Kidney (tissue), 13 donors: ENCODE measurements at regions not wholly inside any gene's neighbourhood (a gene's known extent, or its start where the extent isn't known, plus 50 kb on each side); places are given as distances from the start of the nearest gene placed in this dataset.

Experiments
- DNase-seq, 5 donors: peaks; one replicate each; pipeline ENCODE4 v3.0.0-alpha.2; 2013 to 2020
- FAIRE-seq: peaks from 2 replicates; lab custom pipeline; 2012; peaks lifted over from hg19 to GRCh38; lab: Jason Lieb, UNC
- H3K27ac ChIP-seq, 2 donors: one replicate each; pipeline ENCODE4 v1.7.0; 2013; ENCODE audit warnings: low read depth in 2 of 2, low read length in 2 of 2, inconsistent platforms in 1 of 2
- H3K27me3 ChIP-seq: one replicate; pipeline ENCODE4 v1.7.1; 2013; ENCODE audit warnings: low read length, inconsistent platforms; ENCODE audit not compliant: control insufficient read depth, insufficient read depth
- H3K36me3 ChIP-seq, 3 donors: one replicate each; pipeline versions ENCODE4 v1.7.0 to v1.7.1; 2013; ENCODE audit warnings: low read length in 3 of 3, control low read depth in 1 of 3, inconsistent platforms in 1 of 3; ENCODE audit not compliant: insufficient read depth in 3 of 3, control insufficient read depth in 2 of 3
- H3K4me1 ChIP-seq, 3 donors: one replicate each; pipeline versions ENCODE4 v1.7.0 to v1.7.1; 2013; ENCODE audit warnings: low read length in 3 of 3, inconsistent platforms in 1 of 3, low read depth in 1 of 3; ENCODE audit not compliant: control insufficient read depth in 2 of 3, insufficient read depth in 2 of 3
- H3K4me3 ChIP-seq, 3 donors: one replicate each; pipeline versions ENCODE4 v1.7.0 to v1.8.1; 2013; ENCODE audit warnings: low read length in 3 of 3, control low read depth in 1 of 3, inconsistent platforms in 1 of 3
- H3K9ac ChIP-seq, 3 donors: one replicate each; pipeline versions ENCODE4 v1.7.0 to v1.7.1; 2013; ENCODE audit warnings: low read length in 3 of 3, control low read depth in 1 of 3, inconsistent platforms in 1 of 3
- H3K9me3 ChIP-seq, 3 donors: one replicate each; pipeline versions ENCODE4 v1.7.0 to v1.7.1; 2013; ENCODE audit warnings: low read length in 3 of 3, control low read depth in 1 of 3, inconsistent platforms in 1 of 3; ENCODE audit not compliant: control insufficient read depth in 2 of 3, insufficient read depth in 1 of 3
- CTCF ChIP-seq: IDR thresholded peaks from 3 replicates; pipeline ENCODE4 v1.5.1; 2012; ENCODE audit warnings: mild to moderate bottlenecking, moderate library complexity, borderline replicate concordance; ENCODE audit not compliant: insufficient read depth; ENCODE audit errors: extremely low read depth
- intact Hi-C: fragments of 100-400 bp; cut with DNase I; formaldehyde crosslinking; loops from one replicate; pipeline ENCODE4 v1.11.1; 2022
- donor health status: control.
- donor health status: control.
- donor health status: control.
- donor health status: control.
- donor health status: control.
- donor health status: DM: yes; HTN: yes; CAD: no.
- donor health status: Normal renal cell carcinoma (clear cell type).

GRCh38 chr4:125091541-125091940 is 223.2 kb upstream of the FAT4 start:
- no peaks in the 10 kb centered on the region for H3K9me3 ChIP-seq
- no peak overlapping the region for H3K9ac ChIP-seq
- no peak for TF ChIP-seq CTCF
- H3K36me3 ChIP-seq: no peaks in the 10 kb centered on the region
- no peaks in the 10 kb centered on the region for H3K4me1 ChIP-seq
- no peaks in the 10 kb centered on the region for H3K27me3 ChIP-seq
- H3K27ac ChIP-seq: no peak overlapping the region
- FAIRE-seq: no peak
- intact Hi-C loops: no loop called here
- H3K4me3 ChIP-seq: no peak overlapping the region
- peak in 1 of 5 donors; percentile 19 for DNase-seq

- Histone ChIP-seq H3K4me1 (no peaks in the 10 kb centered on the region), H3K27me3 (no peaks in the 10 kb centered on the region), H3K9me3 (no peaks in the 10 kb centered on the region), H3K27ac (no peak overlapping the region), H3K4me3 (no peak overlapping the region), H3K9ac (no peak overlapping the region), H3K36me3 (no peaks in the 10 kb centered on the region)
- TF ChIP-seq CTCF: no peak
- no peak for FAIRE-seq
- peak in 1 of 5 donors; percentile 51 for DNase-seq
- intact Hi-C loops: no loop called here
These were observed 223.7 kb upstream of the FAT4 start for GRCh38 chr4:125091101-125091500.

- TF ChIP-seq CTCF: no peak
- no peaks in the 10 kb centered on the region for H3K36me3 ChIP-seq
- no peaks in the 10 kb centered on the region for H3K27me3 ChIP-seq
- intact Hi-C loops: no loop called here
- no peak overlapping the region for H3K27ac ChIP-seq
- no peaks in the 10 kb centered on the region for H3K9me3 ChIP-seq
- DNase-seq (no peak), FAIRE-seq (no peak)
- H3K4me3 ChIP-seq: no peak overlapping the region
- no peak overlapping the region for H3K9ac ChIP-seq
- H3K4me1 ChIP-seq: no peaks in the 10 kb centered on the region
These were observed 230.1 kb upstream of the FAT4 start for GRCh38 chr4:125084608-125085007.

- Histone ChIP-seq H3K4me3 (no peak overlapping the region), H3K27me3 (no peaks in the 10 kb centered on the region), H3K27ac (no peak overlapping the region), H3K9ac (no peak overlapping the region), H3K36me3 (no peaks in the 10 kb centered on the region), H3K9me3 (no peaks in the 10 kb centered on the region), H3K4me1 (no peaks in the 10 kb centered on the region)
- TF ChIP-seq CTCF: no peak
- intact Hi-C loops: no loop called here
- FAIRE-seq (no peak), DNase-seq (no peak)
These were observed 231.9 kb upstream of the FAT4 start for GRCh38 chr4:125082729-125083417.
